ENCODE measurements at regions not wholly inside any gene's neighbourhood (a gene's known extent, or its start where the extent isn't known, plus 50 kb on each side); places are given as distances from the start of the nearest gene placed in this dataset.

- DNase-seq, result no peak
- Mint-ChIP-seq H3K27me3 (no peaks in the 10 kb centered on the region), H3K4me1 (no peaks in the 10 kb centered on the region), H3K9me3 (peaks cover 4% of the 10 kb centered on the region), H3K27ac (no peak overlapping the region), H3K36me3 (ENCODE audit: low read depth) (no peaks in the 10 kb centered on the region), H3K4me3 (no peak overlapping the region)
- intact Hi-C loops (cut with micrococcal nuclease), result no loop called here
These were observed 604.6 kb downstream of the PCDH7 start for GRCh38 chr4:31324814-31325213.

GRCh38 chr4:31325300-31325699 is 605.1 kb downstream of the PCDH7 start:
- intact Hi-C loops (cut with micrococcal nuclease), result no loop called here
- Mint-ChIP-seq H3K4me1 (no peaks in the 10 kb centered on the region), H3K4me3 (no peak overlapping the region), H3K27ac (no peak overlapping the region), H3K36me3 (ENCODE audit: low read depth) (no peaks in the 10 kb centered on the region), H3K27me3 (no peaks in the 10 kb centered on the region), H3K9me3 (peaks cover 4% of the 10 kb centered on the region)
- no peak for DNase-seq

- Mint-ChIP-seq H3K9me3 (no peaks in the 10 kb centered on the region), H3K4me1 (no peaks in the 10 kb centered on the region), H3K27ac (no peak overlapping the region), H3K27me3 (no peaks in the 10 kb centered on the region), H3K4me3 (no peak overlapping the region), H3K36me3 (ENCODE audit: low read depth) (no peaks in the 10 kb centered on the region)
- intact Hi-C loops (cut with micrococcal nuclease), result no loop called here
- no peak for DNase-seq
These were observed 606.9 kb downstream of the PCDH7 start for GRCh38 chr4:31327031-31327430.

- H3K27ac Mint-ChIP-seq, result no peak overlapping the region
- H3K4me1 Mint-ChIP-seq, result no peaks in the 10 kb centered on the region
- H3K27me3 Mint-ChIP-seq, result no peaks in the 10 kb centered on the region
These were observed 608.8 kb downstream of the PCDH7 start for GRCh38 chr4:31328932-31329331.

GRCh38 chr4:31334086-31334910 is 614.1 kb downstream of the PCDH7 start:
- no peaks in the 10 kb centered on the region for H3K27me3 Mint-ChIP-seq
- intact Hi-C loops (cut with micrococcal nuclease), result no loop called here
- H3K4me3 Mint-ChIP-seq, result no peak overlapping the region
- H3K9me3 Mint-ChIP-seq, result no peaks in the 10 kb centered on the region
- no peaks in the 10 kb centered on the region for H3K36me3 Mint-ChIP-seq (ENCODE audit: low read depth)
- DNase-seq, result no peak
- no peak overlapping the region for H3K27ac Mint-ChIP-seq
- H3K4me1 Mint-ChIP-seq, result no peaks in the 10 kb centered on the region

More at GRCh38 chr4:31328932-31329331, 608.8 kb downstream of the PCDH7 start:
- intact Hi-C loops (cut with micrococcal nuclease), result no loop called here
- Mint-ChIP-seq H3K36me3 (ENCODE audit: low read depth) (no peaks in the 10 kb centered on the region), H3K9me3 (no peaks in the 10 kb centered on the region), H3K4me3 (no peak overlapping the region)
- no peak for DNase-seq

GRCh38 chr4:31338000-31338399 is 617.8 kb downstream of the PCDH7 start:
- no peak for DNase-seq
- Mint-ChIP-seq H3K27ac (no peak overlapping the region), H3K36me3 (ENCODE audit: low read depth) (no peaks in the 10 kb centered on the region), H3K4me1 (no peaks in the 10 kb centered on the region), H3K9me3 (peaks cover 7% of the 10 kb centered on the region), H3K4me3 (no peak overlapping the region), H3K27me3 (no peaks in the 10 kb centered on the region)
- intact Hi-C loops (cut with micrococcal nuclease), result no loop called here

- H3K36me3 Mint-ChIP-seq (ENCODE audit: low read depth), result no peaks in the 10 kb centered on the region
- H3K4me1 Mint-ChIP-seq, result no peaks in the 10 kb centered on the region
- H3K27ac Mint-ChIP-seq, result no peak overlapping the region
- no peaks in the 10 kb centered on the region for H3K27me3 Mint-ChIP-seq
- H3K4me3 Mint-ChIP-seq, result no peak overlapping the region
- no peak for DNase-seq
- intact Hi-C loops (cut with micrococcal nuclease), result no loop called here
- peaks cover 7% of the 10 kb centered on the region for H3K9me3 Mint-ChIP-seq
These were observed 621.6 kb downstream of the PCDH7 start for GRCh38 chr4:31341601-31342359.

- H3K4me3 Mint-ChIP-seq, result no peak overlapping the region
- DNase-seq, result no peak
- peaks cover 7% of the 10 kb centered on the region for H3K9me3 Mint-ChIP-seq
- no peak overlapping the region for H3K27ac Mint-ChIP-seq
- intact Hi-C loops (cut with micrococcal nuclease), result no loop called here
- no peaks in the 10 kb centered on the region for H3K36me3 Mint-ChIP-seq (ENCODE audit: low read depth)
- H3K4me1 Mint-ChIP-seq, result no peaks in the 10 kb centered on the region
- no peaks in the 10 kb centered on the region for H3K27me3 Mint-ChIP-seq
These were observed 622.9 kb downstream of the PCDH7 start for GRCh38 chr4:31343061-31343460.

- Mint-ChIP-seq H3K4me3 (no peak overlapping the region), H3K27ac (no peak overlapping the region), H3K4me1 (no peaks in the 10 kb centered on the region), H3K9me3 (no peaks in the 10 kb centered on the region), H3K36me3 (ENCODE audit: low read depth) (no peaks in the 10 kb centered on the region), H3K27me3 (no peaks in the 10 kb centered on the region)
- no peak for DNase-seq
- intact Hi-C loops (cut with micrococcal nuclease), result no loop called here
These were observed 629.7 kb downstream of the PCDH7 start for GRCh38 chr4:31349907-31350306.

GRCh38 chr4:31351695-31352094 is 631.5 kb downstream of the PCDH7 start:
- Mint-ChIP-seq H3K4me1 (no peaks in the 10 kb centered on the region), H3K27me3 (no peaks in the 10 kb centered on the region), H3K4me3 (no peak overlapping the region), H3K27ac (no peak overlapping the region), H3K9me3 (no peaks in the 10 kb centered on the region), H3K36me3 (ENCODE audit: low read depth) (no peaks in the 10 kb centered on the region)
- intact Hi-C loops (cut with micrococcal nuclease), result no loop called here
- no peak for DNase-seq

GRCh38 chr4:31356839-31357238 is 636.7 kb downstream of the PCDH7 start:
- no peak overlapping the region for H3K27ac Mint-ChIP-seq
- intact Hi-C loops (cut with micrococcal nuclease), result no loop called here
- no peak overlapping the region for H3K4me3 Mint-ChIP-seq
- DNase-seq, result no peak
- no peaks in the 10 kb centered on the region for H3K9me3 Mint-ChIP-seq
- no peaks in the 10 kb centered on the region for H3K36me3 Mint-ChIP-seq (ENCODE audit: low read depth)
- no peaks in the 10 kb centered on the region for H3K4me1 Mint-ChIP-seq
- no peaks in the 10 kb centered on the region for H3K27me3 Mint-ChIP-seq

GRCh38 chr4:31360786-31361185 is 640.6 kb downstream of the PCDH7 start:
- H3K4me3 Mint-ChIP-seq, result no peak overlapping the region
- no peaks in the 10 kb centered on the region for H3K36me3 Mint-ChIP-seq (ENCODE audit: low read depth)

GRCh38 chr4:31362756-31363155 is 642.6 kb downstream of the PCDH7 start:
- Mint-ChIP-seq H3K27ac (no peak overlapping the region), H3K27me3 (no peaks in the 10 kb centered on the region), H3K9me3 (no peaks in the 10 kb centered on the region), H3K4me3 (no peak overlapping the region), H3K4me1 (no peaks in the 10 kb centered on the region), H3K36me3 (ENCODE audit: low read depth) (no peaks in the 10 kb centered on the region)
- intact Hi-C loops (cut with micrococcal nuclease), result no loop called here
- DNase-seq, result no peak

More at GRCh38 chr4:31360786-31361185, 640.6 kb downstream of the PCDH7 start:
- no peaks in the 10 kb centered on the region for H3K4me1 Mint-ChIP-seq
- intact Hi-C loops (cut with micrococcal nuclease), result no loop called here
- H3K9me3 Mint-ChIP-seq, result no peaks in the 10 kb centered on the region
- no peak overlapping the region for H3K27ac Mint-ChIP-seq
- DNase-seq, result no peak
- H3K27me3 Mint-ChIP-seq, result no peaks in the 10 kb centered on the region

- H3K9me3 Mint-ChIP-seq, result no peaks in the 10 kb centered on the region
- intact Hi-C loops (cut with micrococcal nuclease), result no loop called here
- H3K4me3 Mint-ChIP-seq, result no peak overlapping the region
- H3K36me3 Mint-ChIP-seq (ENCODE audit: low read depth), result no peaks in the 10 kb centered on the region
- no peak for DNase-seq
- H3K4me1 Mint-ChIP-seq, result no peaks in the 10 kb centered on the region
- no peaks in the 10 kb centered on the region for H3K27me3 Mint-ChIP-seq
- H3K27ac Mint-ChIP-seq, result no peak overlapping the region
These were observed 645.0 kb downstream of the PCDH7 start for GRCh38 chr4:31365006-31365690.
